ENCODE measurements at regions not wholly inside any gene's neighbourhood (a gene's known extent, or its start where the extent isn't known, plus 50 kb on each side); places are given as distances from the start of the nearest gene placed in this dataset.

DNA sequence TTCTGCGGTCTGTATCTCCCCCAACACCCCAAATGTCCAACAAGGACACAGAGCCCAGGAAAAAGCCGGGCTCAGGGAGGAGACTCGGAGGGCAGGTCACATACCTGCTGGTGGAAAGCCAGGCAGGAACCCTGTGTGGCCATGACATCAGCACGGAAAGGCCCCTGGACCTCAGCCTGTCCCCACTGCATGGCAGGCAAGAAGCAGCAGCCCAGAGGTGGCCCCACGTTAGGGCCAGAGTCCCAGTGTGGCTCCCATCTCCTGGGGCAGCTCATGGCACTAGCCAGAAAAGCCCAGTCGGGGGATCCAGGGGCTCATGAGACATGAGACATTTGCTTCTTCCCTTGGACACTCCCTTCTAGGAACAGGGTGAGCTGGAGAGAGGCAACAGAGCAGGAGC lies 258.7 kb downstream of the DLL1 start:
- no peaks in the 10 kb centered on the region for H3K27me3 ChIP-seq
- DNase-seq, result peak in 3 of 4 donors; percentile 2 to 10 (median 9)
- TF ChIP-seq POLR2A (IDR thresholded peaks at IDR 0.05), result no peak
- no peak for TF ChIP-seq CTCF (IDR thresholded peaks at IDR 0.05)
- no peak overlapping the region for H3K27ac ChIP-seq
- H3K4me3 ChIP-seq, result no peak overlapping the region
- WGBS, 2 donors, result 80 to 89% methylated on average over 6 of the region's 6 CpGs
- no peaks in the 10 kb centered on the region for H3K36me3 ChIP-seq (replicated peaks in 1 of 2; ENCODE audit: insufficient read depth in 1 of 2, low read depth in 2 of 2)
- H3K9me3 ChIP-seq, result no peaks in the 10 kb centered on the region
- ATAC-seq, result no peak
- intact Hi-C loops (cut with DNase I), result no loop called here
- peaks cover 14% of the 10 kb centered on the region for H3K4me1 ChIP-seq

- Histone ChIP-seq H3K36me3 (replicated peaks in 1 of 2; ENCODE audit: insufficient read depth in 1 of 2, low read depth in 2 of 2) (no peaks in the 10 kb centered on the region), H3K27ac (no peak overlapping the region), H3K27me3 (no peaks in the 10 kb centered on the region), H3K9me3 (no peaks in the 10 kb centered on the region), H3K4me3 (no peak overlapping the region), H3K4me1 (peaks cover 17% of the 10 kb centered on the region)
- ATAC-seq (no peak), DNase-seq (peak in 3 of 4 donors; percentile 1 to 8 (median 8))
- 61 to 85% methylated on average over 6 to 11 of the region's 11 CpGs for WGBS, 2 donors
- no peak for TF ChIP-seq CTCF (IDR thresholded peaks at IDR 0.05)
- intact Hi-C loops (cut with DNase I), result no loop called here
These were observed 259.2 kb downstream of the DLL1 start for GRCh38 chr6:170031684-170032121.

GRCh38 chr6:170030821-170031471 lies 259.9 kb downstream of the DLL1 start:
- Histone ChIP-seq H3K27me3 (no peaks in the 10 kb centered on the region), H3K4me1 (peaks cover 23% of the 10 kb centered on the region), H3K27ac (no peak overlapping the region), H3K36me3 (replicated peaks in 1 of 2; ENCODE audit: insufficient read depth in 1 of 2, low read depth in 2 of 2) (no peaks in the 10 kb centered on the region), H3K9me3 (no peaks in the 10 kb centered on the region), H3K4me3 (no peak overlapping the region)
- intact Hi-C loops (cut with DNase I), result no loop called here
- TF ChIP-seq POLR2A (IDR thresholded peaks at IDR 0.05) (no peak), CTCF (IDR thresholded peaks at IDR 0.05) (no peak)
- peak; percentile 32 to 75 (median 71) for DNase-seq
- 32 to 50% methylated on average over 10 to 16 of the region's 16 CpGs for WGBS, 2 donors
- ATAC-seq, result peak; percentile 14

- Histone ChIP-seq H3K4me1 (peaks cover 28% of the 10 kb centered on the region), H3K27me3 (no peaks in the 10 kb centered on the region), H3K9me3 (no peaks in the 10 kb centered on the region), H3K36me3 (replicated peaks in 1 of 2; ENCODE audit: insufficient read depth in 1 of 2, low read depth in 2 of 2) (no peaks in the 10 kb centered on the region), H3K27ac (no peak overlapping the region), H3K4me3 (no peak overlapping the region)
- WGBS, 2 donors, result 76 to 81% methylated on average over 10 to 12 of the region's 12 CpGs
- no peak for TF ChIP-seq POLR2A (IDR thresholded peaks at IDR 0.05)
- no peak for TF ChIP-seq CTCF (IDR thresholded peaks at IDR 0.05)
- ATAC-seq (no peak), DNase-seq (peak in 2 of 4 donors; percentile 1 to 6)
- intact Hi-C loops (cut with DNase I), result no loop called here
These were observed 260.5 kb downstream of the DLL1 start for GRCh38 chr6:170030284-170030815.

Data from body of pancreas (tissue), 4 donors.